Left ventricle myocardium inferior (tissue), 1 donor: ENCODE measurements at regions not wholly inside any gene's neighbourhood (a gene's known extent, or its start where the extent isn't known, plus 50 kb on each side); places are given as distances from the start of the nearest gene placed in this dataset.

Experiments used
- DNase-seq: peaks from one replicate; pipeline ENCODE4 v3.0.0-alpha.2; 2020
- H3K27ac ChIP-seq: fragments of 200-600 bp; replicated peaks from 2 replicates; pipeline ENCODE4 v1.8.0; 2021
- H3K27me3 ChIP-seq: fragments of 200-600 bp; 2 replicates; pipeline ENCODE4 v1.8.0; 2021; ENCODE audit warnings: low read depth
- H3K36me3 ChIP-seq: fragments of 200-600 bp; 2 replicates; pipeline ENCODE4 v1.8.0; 2021
- H3K4me1 ChIP-seq: fragments of 200-600 bp; 2 replicates; pipeline ENCODE4 v1.8.0; 2021
- H3K4me3 ChIP-seq: fragments of 200-600 bp; 2 replicates; pipeline ENCODE4 v1.8.0; 2021; ENCODE audit warnings: mild to moderate bottlenecking, moderate library complexity
- H3K9me3 ChIP-seq: fragments of 200-600 bp; replicated peaks from 2 replicates; pipeline ENCODE4 v1.8.0; 2021
- intact Hi-C: fragments of 100-400 bp; cut with micrococcal nuclease; formaldehyde crosslinking; loops from one replicate; pipeline ENCODE4 v1.11.0; 2022
- TF ChIP-seq, protein P1 (sequence below): fragments of 200-600 bp; IDR thresholded peaks from 2 replicates; pipeline ENCODE4 v1.8.0; 2021; ENCODE audit warnings: antibody characterized with exemption, mild to moderate bottlenecking, borderline replicate concordance
- donor health status: DM: no; HTN: yes; CAD: no; lungs with severe emphysema.

DNA sequence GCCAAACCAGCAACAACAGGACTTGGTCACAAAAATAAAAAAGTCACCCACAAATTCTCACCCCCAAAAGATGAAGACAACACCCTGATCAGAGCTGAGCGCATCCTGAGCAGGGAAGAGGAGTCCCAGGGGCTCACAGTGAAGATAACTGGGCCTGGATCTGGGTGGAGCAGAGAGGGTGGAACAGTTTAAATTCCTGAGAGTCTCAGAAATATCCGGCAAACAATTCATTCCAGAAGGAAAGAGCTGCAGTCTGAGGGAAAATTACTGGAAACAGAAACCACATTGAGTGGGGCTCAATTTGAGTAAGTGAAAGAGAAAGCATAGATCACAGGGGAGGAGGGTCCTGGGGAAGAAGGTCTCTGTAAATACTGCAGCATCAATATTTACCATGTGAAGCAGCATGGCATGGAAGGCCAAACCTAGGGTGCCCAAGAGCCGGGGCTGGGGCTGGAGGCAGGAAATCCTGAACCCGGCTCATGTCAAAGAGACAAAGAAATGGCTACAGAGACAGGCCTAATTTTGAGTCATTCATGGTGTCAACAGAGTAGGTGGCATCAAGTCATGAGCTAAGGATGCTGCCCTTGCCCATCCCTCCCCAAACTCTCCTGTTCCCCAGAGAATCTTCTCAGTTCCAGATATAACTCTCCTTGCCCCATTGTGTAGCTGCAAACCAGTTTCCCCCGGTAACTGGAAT lies 61.4 kb upstream of the ZBTB7C start:
- Histone ChIP-seq H3K4me3 (no peak overlapping the region), H3K27me3 (no peaks in the 10 kb centered on the region), H3K36me3 (no peaks in the 10 kb centered on the region), H3K9me3 (no peaks in the 10 kb centered on the region), H3K4me1 (peaks cover 14% of the 10 kb centered on the region), H3K27ac (peak overlapping the region; percentile 85)
- TF ChIP-seq, protein P1, sequence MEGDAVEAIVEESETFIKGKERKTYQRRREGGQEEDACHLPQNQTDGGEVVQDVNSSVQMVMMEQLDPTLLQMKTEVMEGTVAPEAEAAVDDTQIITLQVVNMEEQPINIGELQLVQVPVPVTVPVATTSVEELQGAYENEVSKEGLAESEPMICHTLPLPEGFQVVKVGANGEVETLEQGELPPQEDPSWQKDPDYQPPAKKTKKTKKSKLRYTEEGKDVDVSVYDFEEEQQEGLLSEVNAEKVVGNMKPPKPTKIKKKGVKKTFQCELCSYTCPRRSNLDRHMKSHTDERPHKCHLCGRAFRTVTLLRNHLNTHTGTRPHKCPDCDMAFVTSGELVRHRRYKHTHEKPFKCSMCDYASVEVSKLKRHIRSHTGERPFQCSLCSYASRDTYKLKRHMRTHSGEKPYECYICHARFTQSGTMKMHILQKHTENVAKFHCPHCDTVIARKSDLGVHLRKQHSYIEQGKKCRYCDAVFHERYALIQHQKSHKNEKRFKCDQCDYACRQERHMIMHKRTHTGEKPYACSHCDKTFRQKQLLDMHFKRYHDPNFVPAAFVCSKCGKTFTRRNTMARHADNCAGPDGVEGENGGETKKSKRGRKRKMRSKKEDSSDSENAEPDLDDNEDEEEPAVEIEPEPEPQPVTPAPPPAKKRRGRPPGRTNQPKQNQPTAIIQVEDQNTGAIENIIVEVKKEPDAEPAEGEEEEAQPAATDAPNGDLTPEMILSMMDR: no peak
- no peak for DNase-seq
- intact Hi-C loops: no loop called here

DNA sequence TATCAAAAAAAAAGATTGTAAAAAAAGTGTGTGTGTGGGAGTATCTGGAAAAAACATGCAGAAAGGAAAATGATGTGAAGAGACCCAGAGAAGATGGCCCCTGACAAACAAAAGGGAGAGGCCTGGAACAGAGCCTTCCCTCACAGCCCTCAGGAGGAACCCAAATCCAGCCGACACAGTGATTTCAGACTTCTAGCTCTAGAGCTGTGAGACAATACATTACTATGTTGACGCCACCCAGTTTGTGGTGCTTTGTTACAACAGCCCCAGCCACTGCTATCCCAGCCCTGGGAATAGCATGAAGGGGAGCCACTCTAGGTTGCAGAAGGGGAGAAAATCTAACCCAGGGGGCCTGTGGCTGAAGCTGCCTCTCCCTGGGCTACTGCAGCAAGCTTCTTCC lies 59.0 kb upstream of the ZBTB7C start:
- H3K27ac ChIP-seq: no peak overlapping the region
- no peak for DNase-seq
- H3K4me1 ChIP-seq: peaks cover 14% of the 10 kb centered on the region
- no peak overlapping the region for H3K4me3 ChIP-seq
- intact Hi-C loops: no loop called here
- H3K36me3 ChIP-seq: no peaks in the 10 kb centered on the region
- TF ChIP-seq, protein P1: no peak
- H3K9me3 ChIP-seq: no peaks in the 10 kb centered on the region
- H3K27me3 ChIP-seq: no peaks in the 10 kb centered on the region

DNA sequence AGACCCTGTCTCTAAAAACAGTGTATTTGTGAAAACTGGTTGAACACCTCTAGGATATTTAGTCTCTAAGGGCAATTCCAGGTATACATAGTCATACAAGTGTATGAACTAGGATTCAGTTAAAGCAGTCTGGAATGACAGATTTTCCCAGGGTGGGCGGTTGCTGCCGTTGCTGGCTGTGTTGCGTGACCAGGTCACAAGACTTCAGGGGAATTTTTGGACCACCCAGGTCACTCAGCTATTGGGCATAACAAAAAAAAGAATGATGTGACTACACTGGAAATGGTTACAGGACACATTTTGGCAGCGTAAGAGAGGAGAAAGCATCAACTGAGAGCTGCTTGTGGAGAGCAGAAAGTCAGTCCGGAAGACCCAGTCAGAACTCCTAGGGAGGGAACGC lies 58.0 kb upstream of the ZBTB7C start:
- peaks cover 14% of the 10 kb centered on the region for H3K4me1 ChIP-seq
- TF ChIP-seq, protein P1: no peak
- DNase-seq: no peak
- no peak overlapping the region for H3K4me3 ChIP-seq
- no peaks in the 10 kb centered on the region for H3K27me3 ChIP-seq
- intact Hi-C loops: no loop called here
- H3K36me3 ChIP-seq: no peaks in the 10 kb centered on the region
- no peaks in the 10 kb centered on the region for H3K9me3 ChIP-seq
- no peak overlapping the region for H3K27ac ChIP-seq

DNA sequence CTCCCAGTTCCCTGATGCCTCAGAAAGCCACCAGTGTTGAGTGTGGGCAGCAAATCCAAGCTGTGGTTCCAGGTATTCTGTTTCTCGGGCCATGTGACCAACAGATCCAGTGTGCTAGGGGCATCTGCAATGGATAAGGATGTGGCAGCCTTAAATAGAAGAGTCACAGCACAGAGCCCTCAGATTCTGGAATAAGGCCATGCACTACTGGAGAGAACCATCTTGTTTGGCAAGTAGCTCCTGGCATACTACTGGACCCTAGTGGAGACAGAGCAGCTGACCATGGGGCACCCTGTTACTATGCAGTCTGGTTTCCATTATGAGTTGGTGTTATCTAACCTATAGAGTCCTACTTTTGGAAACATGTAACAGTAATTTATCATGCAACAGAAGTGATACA lies 53.3 kb upstream of the ZBTB7C start:
- TF ChIP-seq, protein P1: no peak
- no peak overlapping the region for H3K4me3 ChIP-seq
- no peaks in the 10 kb centered on the region for H3K27me3 ChIP-seq
- no peak overlapping the region for H3K27ac ChIP-seq
- intact Hi-C loops: no loop called here
- DNase-seq: no peak
- peaks cover 10% of the 10 kb centered on the region for H3K4me1 ChIP-seq
- H3K9me3 ChIP-seq: no peaks in the 10 kb centered on the region
- H3K36me3 ChIP-seq: no peaks in the 10 kb centered on the region

DNA sequence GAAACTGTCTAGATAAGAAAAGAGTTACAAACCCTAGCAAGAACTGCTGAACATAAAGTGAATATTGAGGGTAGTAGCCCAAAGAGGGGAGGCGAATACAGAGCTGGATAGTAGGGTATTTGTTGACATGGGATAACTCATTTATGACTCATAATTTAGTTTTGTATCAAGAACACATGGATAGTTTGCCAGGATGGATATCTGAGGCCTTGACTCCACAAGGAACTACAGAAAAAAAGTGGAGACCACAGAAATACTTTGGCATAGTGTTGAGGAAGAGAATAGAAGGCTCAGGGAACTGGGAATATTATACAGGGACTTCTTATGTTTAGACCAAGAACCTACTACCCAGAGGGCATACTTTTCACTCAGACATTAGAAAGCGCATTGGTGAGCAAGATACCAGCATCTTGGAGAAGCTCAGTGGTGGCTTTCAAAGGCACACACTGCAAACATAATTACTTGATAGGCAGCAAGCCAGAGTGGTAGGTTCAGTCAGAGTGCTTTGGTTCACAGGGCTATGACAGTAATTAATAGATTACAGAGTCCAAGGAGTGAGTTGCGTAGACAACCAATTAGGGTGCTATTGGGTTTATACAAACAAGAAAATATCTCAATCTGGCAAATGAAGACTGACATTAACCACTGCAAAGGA lies 51.9 kb upstream of the ZBTB7C start:
- intact Hi-C loops: no loop called here

More for the DNA sequence above, 51.9 kb upstream of the ZBTB7C start:
- no peaks in the 10 kb centered on the region for H3K27me3 ChIP-seq
- no peak overlapping the region for H3K4me3 ChIP-seq
- H3K27ac ChIP-seq: no peak overlapping the region
- no peaks in the 10 kb centered on the region for H3K36me3 ChIP-seq
- no peaks in the 10 kb centered on the region for H3K9me3 ChIP-seq
- DNase-seq: no peak
- TF ChIP-seq, protein P1: no peak
- H3K4me1 ChIP-seq: peaks cover 10% of the 10 kb centered on the region
